HCT116 (cell line): ENCODE measurements at regions not wholly inside any gene's neighbourhood (a gene's known extent, or its start where the extent isn't known, plus 50 kb on each side); places are given as distances from the start of the nearest gene placed in this dataset.

Experiments used
- ATAC-seq: fragments of 200-7000 bp; cut with Tn5 transposase; 2 replicates; pipeline ENCODE4 v1.9.1; 2020; ENCODE audit warnings: mild to moderate bottlenecking, moderate library complexity
- BruUV-seq: library from RNA; stranded (reverse); fragments of 400-500 nt; replicated peaks from 2 replicates; lab custom pipeline; 2021; lab: Mats Ljungman, UMichigan
- CTCF ChIA-PET: fragments of 300-600 bp; sonication (Branson Sonifier 250); formaldehyde crosslinking; loops from one replicate; lab custom pipeline; 2021; ENCODE audit warnings: antibody characterized with exemption; lab: Charles Lee
- POLR2A ChIA-PET: fragments of 300-600, 350-600 bp; sonication (Branson Sonifier 250); formaldehyde crosslinking; loops from one replicate; lab custom pipeline; 2021; ENCODE audit warnings: antibody characterized with exemption; lab: Charles Lee
- RAD21 ChIA-PET, 2 experiments: fragments of 300-600 bp; sonication (Branson Sonifier 250); formaldehyde crosslinking; loops; one replicate each; lab custom pipeline; 2023; ENCODE audit warnings: low total read pairs in 2 of 2; ENCODE audit not compliant: uncharacterized antibody in 2 of 2, unreplicated experiment in 2 of 2, low non-redundant PET in 1 of 2; lab: Charles Lee
- DNase-seq: peaks from one replicate; pipeline ENCODE4 v3.0.0-alpha.2; 2010; ENCODE audit warnings: low read depth, low spot score
- H2AFZ ChIP-seq: fragments of 200-600 bp; shearing (Covaris generic), sonication (generic); 2 replicates; pipeline ENCODE4 v1.6.1; 2017; ENCODE audit warnings: low read depth, mixed run types, mixed read lengths, antibody characterized with exemption, low read length; ENCODE audit not compliant: poor library complexity, severe bottlenecking
- H3K27ac ChIP-seq: 2 replicates; pipeline ENCODE4 v1.5.1; 2012; ENCODE audit warnings: low read depth, low read length
- H3K27me3 ChIP-seq: fragments of 200-600 bp; sonication (generic); 2 replicates; pipeline ENCODE4 v1.6.1; 2016; ENCODE audit warnings: mixed run types, low read length, mixed read lengths; ENCODE audit not compliant: insufficient read depth
- H3K36me3 ChIP-seq, 2 experiments: fragments of 200-500 bp in 1 of 2; fragments of 200-600 bp in 1 of 2; sonication (Bioruptor generic) in 1 of 2; sonication (generic) in 1 of 2; 2 replicates each; pipeline versions ENCODE4 v1.5.1 to v1.6.1; 2014 to 2016; ENCODE audit warnings: low read length in 2 of 2, inconsistent platforms in 1 of 2, mixed read lengths in 1 of 2, mixed run types in 1 of 2; ENCODE audit not compliant: insufficient read depth in 2 of 2, control insufficient read depth in 1 of 2
- H3K4me1 ChIP-seq, 2 experiments: fragments of 200-600 bp in 1 of 2; sonication (generic) in 1 of 2; 2 replicates each; pipeline versions ENCODE4 v1.5.1 to v1.6.1; 2012 to 2017; ENCODE audit warnings: low read length in 2 of 2, inconsistent platforms in 1 of 2, mild to moderate bottlenecking in 1 of 2, mixed read lengths in 1 of 2, mixed run types in 1 of 2, moderate library complexity in 1 of 2; ENCODE audit not compliant: insufficient read depth in 2 of 2, control insufficient read depth in 1 of 2
- H3K4me2 ChIP-seq: fragments of 200-600 bp; sonication (generic); 2 replicates; pipeline ENCODE4 v1.6.1; 2017; ENCODE audit warnings: mixed run types, low read length, mixed read lengths
- H3K4me3 ChIP-seq, 2 experiments: fragments of 200-600 bp in 1 of 2; sonication (generic) in 1 of 2; replicated peaks in 1 of 2; 2 replicates each; pipeline ENCODE4 v1.5.1; 2011 to 2016; ENCODE audit warnings: low read length in 2 of 2, control low read depth in 1 of 2, low read depth in 1 of 2, mild to moderate bottlenecking in 1 of 2, mixed read lengths in 1 of 2, mixed run types in 1 of 2
- H3K79me2 ChIP-seq: fragments of 200-600 bp; sonication (generic); 2 replicates; pipeline ENCODE4 v1.6.1; 2017; ENCODE audit warnings: mild to moderate bottlenecking, mixed run types, low read length, moderate library complexity, mixed read lengths; ENCODE audit not compliant: insufficient read depth
- H3K9ac ChIP-seq: fragments of 200-600 bp; sonication (generic); 2 replicates; pipeline ENCODE4 v1.6.1; 2016; ENCODE audit warnings: low read length, mixed read lengths
- H3K9me2 ChIP-seq: fragments of 200-600 bp; sonication (generic), shearing (Covaris generic); 2 replicates; pipeline ENCODE4 v1.6.1; 2017; ENCODE audit warnings: mixed run types, mild to moderate bottlenecking, moderate library complexity; ENCODE audit not compliant: insufficient read depth
- H3K9me3 ChIP-seq, 2 experiments: fragments of 200-500 bp in 1 of 2; fragments of 200-600 bp in 1 of 2; sonication (Bioruptor generic) in 1 of 2; sonication (generic) in 1 of 2; 2 replicates each; pipeline ENCODE4 v1.6.1; 2014 to 2017; ENCODE audit warnings: low read length in 2 of 2, mixed read lengths in 2 of 2, inconsistent platforms in 1 of 2, low read depth in 1 of 2, mild to moderate bottlenecking in 1 of 2, mixed run types in 1 of 2, moderate library complexity in 1 of 2; ENCODE audit not compliant: control insufficient read depth in 1 of 2, insufficient read depth in 1 of 2
- H4K20me1 ChIP-seq: fragments of 200-600 bp; sonication (generic), shearing (Covaris generic); 2 replicates; pipeline ENCODE4 v1.6.1; 2017; ENCODE audit warnings: mixed run types, mild to moderate bottlenecking, moderate library complexity; ENCODE audit not compliant: insufficient read depth
- CBX3 ChIP-seq: IDR thresholded peaks from 2 replicates; pipeline ENCODE4 v1.6.1; 2012; ENCODE audit warnings: low read depth
- ELF1 ChIP-seq: IDR thresholded peaks from 2 replicates; pipeline ENCODE4 v1.6.1; 2012; ENCODE audit warnings: low read depth, borderline replicate concordance
- EZH2 ChIP-seq: fragments of 200-600 bp; sonication (generic); IDR thresholded peaks from 2 replicates; pipeline ENCODE4 v1.6.1; 2017; ENCODE audit warnings: antibody characterized with exemption, mixed run types
- EZH2phosphoT487 ChIP-seq: fragments of 200-600 bp; IDR thresholded peaks from 2 replicates; pipeline ENCODE4 v1.6.1; 2018; ENCODE audit warnings: antibody characterized with exemption, borderline replicate concordance
- POLR2A ChIP-seq: IDR thresholded peaks from 2 replicates; pipeline ENCODE4 v1.7.0; 2011; ENCODE audit warnings: borderline replicate concordance; ENCODE audit not compliant: insufficient read depth, insufficient read length; ENCODE audit errors: extremely low read depth
- POLR2AphosphoS5 ChIP-seq: IDR thresholded peaks from 2 replicates; pipeline ENCODE4 v1.6.1; 2011; ENCODE audit warnings: mild to moderate bottlenecking, low read depth, low read length, moderate library complexity
- SIN3A ChIP-seq: IDR thresholded peaks from 2 replicates; pipeline ENCODE4 v1.6.1; 2012; ENCODE audit warnings: low read depth
- SP1 ChIP-seq: IDR thresholded peaks from 2 replicates; pipeline ENCODE4 v1.6.1; 2012; ENCODE audit warnings: low read depth
- TCF7L2 ChIP-seq: IDR thresholded peaks from 2 replicates; pipeline ENCODE4 v1.7.0; 2011; ENCODE audit warnings: borderline replicate concordance, inconsistent platforms; ENCODE audit not compliant: insufficient read depth, insufficient read length; ENCODE audit errors: extremely low read depth
- ZNF274 ChIP-seq: fragments of 200-500 bp; sonication (Bioruptor generic); IDR thresholded peaks from 2 replicates; pipeline ENCODE4 v1.6.1; 2014; ENCODE audit warnings: mild to moderate bottlenecking, low read depth, low read length, inconsistent platforms
- intact Hi-C: fragments of 100-400 bp; cut with micrococcal nuclease; formaldehyde crosslinking; loops from 2 replicates; pipeline ENCODE4 v1.10.0; 2022
- TF ChIP-seq, protein P1 (sequence below): IDR thresholded peaks from 2 replicates; pipeline ENCODE4 v1.6.1; 2012; ENCODE audit warnings: low read depth
- TF ChIP-seq, protein P2 (sequence below), 3 experiments: fragments of 200-600 bp in 1 of 3; sonication (generic) in 1 of 3; IDR thresholded peaks in 2 of 3; conservative IDR thresholded peaks in 1 of 3; 2 replicates each; pipeline ENCODE4 v1.5.1; 2012 to 2017; ENCODE audit warnings: low read depth in 2 of 3, low read length in 2 of 3, antibody characterized with exemption in 1 of 3, borderline replicate concordance in 1 of 3, control low read depth in 1 of 3, mild to moderate bottlenecking in 1 of 3, mixed read lengths in 1 of 3, mixed run types in 1 of 3, moderate library complexity in 1 of 3; ENCODE audit not compliant: insufficient read depth in 1 of 3
- TF ChIP-seq, protein P3 (sequence below): IDR thresholded peaks from 2 replicates; pipeline ENCODE4 v1.6.1; 2011; ENCODE audit warnings: mild to moderate bottlenecking, low read length, moderate library complexity; ENCODE audit not compliant: insufficient replicate concordance; ENCODE audit errors: extremely low read depth
- TF ChIP-seq, protein P4 (sequence below): IDR thresholded peaks from 2 replicates; pipeline ENCODE4 v1.6.1; 2012
- TF ChIP-seq, protein P5 (sequence below): IDR thresholded peaks from 2 replicates; pipeline ENCODE4 v1.6.1; 2012

DNA sequence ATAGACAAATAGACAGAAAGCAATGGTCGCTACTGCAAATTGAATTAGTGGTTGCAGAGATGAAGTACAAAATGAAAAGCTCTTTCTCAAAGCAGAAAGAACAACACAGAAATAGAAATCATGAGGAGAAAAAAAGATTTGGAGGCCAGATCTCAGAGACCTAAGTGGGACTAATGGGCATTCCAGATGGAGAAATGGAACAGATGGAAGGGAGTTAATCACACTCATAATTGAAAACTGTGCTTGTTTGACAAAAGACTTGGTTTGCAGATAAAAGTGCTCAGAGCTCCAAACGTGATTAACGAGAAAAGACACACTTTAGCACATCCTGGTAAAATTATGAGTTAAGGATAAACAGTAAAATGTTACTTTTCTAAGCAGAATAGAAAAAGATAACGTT, 58.1 kb upstream of the SNRPB2 start:
- DNase-seq: no peak
- H4K20me1 ChIP-seq: no peaks in the 10 kb centered on the region
- no peaks in the 10 kb centered on the region for H3K36me3 ChIP-seq
- H3K79me2 ChIP-seq: no peaks in the 10 kb centered on the region
- no peak for ATAC-seq
- H3K9ac ChIP-seq: no peak overlapping the region
- intact Hi-C loops: no loop called here
- RAD21 ChIA-PET: no interaction called here
- no peak overlapping the region for H2AFZ ChIP-seq
- H3K27ac ChIP-seq: no peak overlapping the region
- H3K4me2 ChIP-seq: no peak overlapping the region
- TF ChIP-seq, protein P1, sequence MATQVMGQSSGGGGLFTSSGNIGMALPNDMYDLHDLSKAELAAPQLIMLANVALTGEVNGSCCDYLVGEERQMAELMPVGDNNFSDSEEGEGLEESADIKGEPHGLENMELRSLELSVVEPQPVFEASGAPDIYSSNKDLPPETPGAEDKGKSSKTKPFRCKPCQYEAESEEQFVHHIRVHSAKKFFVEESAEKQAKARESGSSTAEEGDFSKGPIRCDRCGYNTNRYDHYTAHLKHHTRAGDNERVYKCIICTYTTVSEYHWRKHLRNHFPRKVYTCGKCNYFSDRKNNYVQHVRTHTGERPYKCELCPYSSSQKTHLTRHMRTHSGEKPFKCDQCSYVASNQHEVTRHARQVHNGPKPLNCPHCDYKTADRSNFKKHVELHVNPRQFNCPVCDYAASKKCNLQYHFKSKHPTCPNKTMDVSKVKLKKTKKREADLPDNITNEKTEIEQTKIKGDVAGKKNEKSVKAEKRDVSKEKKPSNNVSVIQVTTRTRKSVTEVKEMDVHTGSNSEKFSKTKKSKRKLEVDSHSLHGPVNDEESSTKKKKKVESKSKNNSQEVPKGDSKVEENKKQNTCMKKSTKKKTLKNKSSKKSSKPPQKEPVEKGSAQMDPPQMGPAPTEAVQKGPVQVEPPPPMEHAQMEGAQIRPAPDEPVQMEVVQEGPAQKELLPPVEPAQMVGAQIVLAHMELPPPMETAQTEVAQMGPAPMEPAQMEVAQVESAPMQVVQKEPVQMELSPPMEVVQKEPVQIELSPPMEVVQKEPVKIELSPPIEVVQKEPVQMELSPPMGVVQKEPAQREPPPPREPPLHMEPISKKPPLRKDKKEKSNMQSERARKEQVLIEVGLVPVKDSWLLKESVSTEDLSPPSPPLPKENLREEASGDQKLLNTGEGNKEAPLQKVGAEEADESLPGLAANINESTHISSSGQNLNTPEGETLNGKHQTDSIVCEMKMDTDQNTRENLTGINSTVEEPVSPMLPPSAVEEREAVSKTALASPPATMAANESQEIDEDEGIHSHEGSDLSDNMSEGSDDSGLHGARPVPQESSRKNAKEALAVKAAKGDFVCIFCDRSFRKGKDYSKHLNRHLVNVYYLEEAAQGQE: no peak
- no peak for TF ChIP-seq EZH2phosphoT487
- TF ChIP-seq, protein P2, sequence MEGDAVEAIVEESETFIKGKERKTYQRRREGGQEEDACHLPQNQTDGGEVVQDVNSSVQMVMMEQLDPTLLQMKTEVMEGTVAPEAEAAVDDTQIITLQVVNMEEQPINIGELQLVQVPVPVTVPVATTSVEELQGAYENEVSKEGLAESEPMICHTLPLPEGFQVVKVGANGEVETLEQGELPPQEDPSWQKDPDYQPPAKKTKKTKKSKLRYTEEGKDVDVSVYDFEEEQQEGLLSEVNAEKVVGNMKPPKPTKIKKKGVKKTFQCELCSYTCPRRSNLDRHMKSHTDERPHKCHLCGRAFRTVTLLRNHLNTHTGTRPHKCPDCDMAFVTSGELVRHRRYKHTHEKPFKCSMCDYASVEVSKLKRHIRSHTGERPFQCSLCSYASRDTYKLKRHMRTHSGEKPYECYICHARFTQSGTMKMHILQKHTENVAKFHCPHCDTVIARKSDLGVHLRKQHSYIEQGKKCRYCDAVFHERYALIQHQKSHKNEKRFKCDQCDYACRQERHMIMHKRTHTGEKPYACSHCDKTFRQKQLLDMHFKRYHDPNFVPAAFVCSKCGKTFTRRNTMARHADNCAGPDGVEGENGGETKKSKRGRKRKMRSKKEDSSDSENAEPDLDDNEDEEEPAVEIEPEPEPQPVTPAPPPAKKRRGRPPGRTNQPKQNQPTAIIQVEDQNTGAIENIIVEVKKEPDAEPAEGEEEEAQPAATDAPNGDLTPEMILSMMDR (IDR thresholded peaks at IDR 0.05 in 2 of 3, conservative IDR thresholded peaks at IDR 0.05 in 1 of 3; ENCODE audit: borderline replicate concordance in 1 of 3, insufficient read depth in 1 of 3, low read depth in 2 of 3, low read length in 2 of 3): no peak
- no peak for TF ChIP-seq POLR2A
- TF ChIP-seq POLR2AphosphoS5: no peak
- TF ChIP-seq TCF7L2: no peak
- TF ChIP-seq CBX3: no peak
- TF ChIP-seq, protein P3, sequence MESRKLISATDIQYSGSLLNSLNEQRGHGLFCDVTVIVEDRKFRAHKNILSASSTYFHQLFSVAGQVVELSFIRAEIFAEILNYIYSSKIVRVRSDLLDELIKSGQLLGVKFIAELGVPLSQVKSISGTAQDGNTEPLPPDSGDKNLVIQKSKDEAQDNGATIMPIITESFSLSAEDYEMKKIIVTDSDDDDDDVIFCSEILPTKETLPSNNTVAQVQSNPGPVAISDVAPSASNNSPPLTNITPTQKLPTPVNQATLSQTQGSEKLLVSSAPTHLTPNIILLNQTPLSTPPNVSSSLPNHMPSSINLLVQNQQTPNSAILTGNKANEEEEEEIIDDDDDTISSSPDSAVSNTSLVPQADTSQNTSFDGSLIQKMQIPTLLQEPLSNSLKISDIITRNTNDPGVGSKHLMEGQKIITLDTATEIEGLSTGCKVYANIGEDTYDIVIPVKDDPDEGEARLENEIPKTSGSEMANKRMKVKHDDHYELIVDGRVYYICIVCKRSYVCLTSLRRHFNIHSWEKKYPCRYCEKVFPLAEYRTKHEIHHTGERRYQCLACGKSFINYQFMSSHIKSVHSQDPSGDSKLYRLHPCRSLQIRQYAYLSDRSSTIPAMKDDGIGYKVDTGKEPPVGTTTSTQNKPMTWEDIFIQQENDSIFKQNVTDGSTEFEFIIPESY: no peak
- TF ChIP-seq SP1: no peak
- TF ChIP-seq, protein P4, sequence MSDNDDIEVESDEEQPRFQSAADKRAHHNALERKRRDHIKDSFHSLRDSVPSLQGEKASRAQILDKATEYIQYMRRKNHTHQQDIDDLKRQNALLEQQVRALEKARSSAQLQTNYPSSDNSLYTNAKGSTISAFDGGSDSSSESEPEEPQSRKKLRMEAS: no peak
- TF ChIP-seq ELF1: no peak
- no peak for TF ChIP-seq ZNF274
- TF ChIP-seq SIN3A: no peak
- TF ChIP-seq EZH2: no peak
- TF ChIP-seq, protein P5, sequence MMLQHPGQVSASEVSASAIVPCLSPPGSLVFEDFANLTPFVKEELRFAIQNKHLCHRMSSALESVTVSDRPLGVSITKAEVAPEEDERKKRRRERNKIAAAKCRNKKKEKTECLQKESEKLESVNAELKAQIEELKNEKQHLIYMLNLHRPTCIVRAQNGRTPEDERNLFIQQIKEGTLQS: no peak
- TF ChIP-seq, all 23 proteins: peak for 0
- H3K4me1 ChIP-seq: no peaks in the 10 kb centered on the region
- no peaks in the 10 kb centered on the region for H3K27me3 ChIP-seq
- no TSS peak for BruUV-seq
- no peaks in the 10 kb centered on the region for H3K9me3 ChIP-seq
- H3K4me3 ChIP-seq: no peak overlapping the region
- no peaks in the 10 kb centered on the region for H3K9me2 ChIP-seq
- ChIA-PET CTCF (no interaction called here), POLR2A (no interaction called here)
